H9 (cell line): ENCODE measurements at regions not wholly inside any gene's neighbourhood (a gene's known extent, or its start where the extent isn't known, plus 50 kb on each side); places are given as distances from the start of the nearest gene placed in this dataset.

Source experiments
- DNase-seq: peaks from one replicate; pipeline ENCODE4 v3.0.0-alpha.2; 2017
- H2AFZ ChIP-seq: one replicate; pipeline ENCODE4 v1.6.1; 2013; ENCODE audit warnings: mild to moderate bottlenecking, low read length, control low read depth, moderate library complexity
- H2AK5ac ChIP-seq: 2 replicates; pipeline ENCODE4 v1.6.1; 2013; ENCODE audit warnings: low read length, control low read depth, mixed read lengths; ENCODE audit not compliant: insufficient read length
- H2BK120ac ChIP-seq: one replicate; pipeline ENCODE4 v1.6.1; 2013; ENCODE audit warnings: low read depth, mild to moderate bottlenecking, low read length, control low read depth, inconsistent platforms; ENCODE audit not compliant: poor library complexity, severe bottlenecking
- H2BK12ac ChIP-seq: 2 replicates; pipeline ENCODE4 v1.6.1; 2013; ENCODE audit warnings: low read length, control low read depth, mixed read lengths, low read depth; ENCODE audit not compliant: insufficient read length
- H2BK15ac ChIP-seq: 2 replicates; pipeline ENCODE4 v1.6.1; 2013; ENCODE audit warnings: low read depth, low read length, control low read depth
- H2BK20ac ChIP-seq: one replicate; pipeline ENCODE4 v1.6.1; 2013; ENCODE audit warnings: low read depth, mild to moderate bottlenecking, low read length, control low read depth, inconsistent platforms; ENCODE audit not compliant: poor library complexity, severe bottlenecking
- H2BK5ac ChIP-seq: 2 replicates; pipeline ENCODE4 v1.6.1; 2013; ENCODE audit warnings: low read length, control low read depth, mixed read lengths; ENCODE audit not compliant: insufficient read length
- H3K14ac ChIP-seq: 2 replicates; pipeline ENCODE4 v1.6.1; 2013; ENCODE audit warnings: low read length, control low read depth; ENCODE audit not compliant: insufficient read depth
- H3K18ac ChIP-seq: 2 replicates; pipeline ENCODE4 v1.6.1; 2013; ENCODE audit warnings: low read depth, mild to moderate bottlenecking, mixed read lengths, low read length, control low read depth; ENCODE audit not compliant: insufficient read length
- H3K23ac ChIP-seq: 2 replicates; pipeline ENCODE4 v1.6.1; 2013; ENCODE audit warnings: low read length, control low read depth, mixed read lengths, low read depth; ENCODE audit not compliant: insufficient read length
- H3K23me2 ChIP-seq: 2 replicates; pipeline ENCODE4 v1.6.1; 2013; ENCODE audit warnings: low read depth, mild to moderate bottlenecking, mixed read lengths, low read length, control low read depth; ENCODE audit not compliant: insufficient read length, poor library complexity, severe bottlenecking
- H3K27ac ChIP-seq: 2 replicates; pipeline ENCODE4 v1.5.1; 2013; ENCODE audit warnings: low read length, control low read depth, mixed read lengths, low read depth; ENCODE audit not compliant: insufficient read length
- H3K27me3 ChIP-seq: 2 replicates; pipeline ENCODE4 v1.6.1; 2013; ENCODE audit warnings: low read length, control low read depth, inconsistent platforms; ENCODE audit not compliant: insufficient read depth
- H3K4ac ChIP-seq: 2 replicates; pipeline ENCODE4 v1.6.1; 2013; ENCODE audit warnings: low read depth, mild to moderate bottlenecking, control low read depth, inconsistent platforms, low read length, moderate library complexity
- H3K4me1 ChIP-seq: 2 replicates; pipeline ENCODE4 v1.6.1; 2013; ENCODE audit warnings: low read length, control low read depth, inconsistent platforms; ENCODE audit not compliant: insufficient read depth
- H3K4me2 ChIP-seq: 2 replicates; pipeline ENCODE4 v1.6.1; 2013; ENCODE audit warnings: low read length, control low read depth, mixed read lengths; ENCODE audit not compliant: insufficient read length, insufficient read depth
- H3K56ac ChIP-seq: 2 replicates; pipeline ENCODE4 v1.6.1; 2013; ENCODE audit warnings: low read depth, mild to moderate bottlenecking, mixed read lengths, low read length, control low read depth; ENCODE audit not compliant: insufficient read length
- H3K79me1 ChIP-seq: 2 replicates; pipeline ENCODE4 v1.6.1; 2013; ENCODE audit warnings: low read depth, mild to moderate bottlenecking, moderate library complexity, low read length, control low read depth, inconsistent platforms; ENCODE audit not compliant: insufficient read depth, poor library complexity, severe bottlenecking
- H3K79me2 ChIP-seq: 2 replicates; pipeline ENCODE4 v1.6.1; 2013; ENCODE audit warnings: low read length, control low read depth, inconsistent platforms; ENCODE audit not compliant: insufficient read depth
- H3K9ac ChIP-seq: 2 replicates; pipeline ENCODE4 v1.6.1; 2013; ENCODE audit warnings: low read length, control low read depth, mixed read lengths; ENCODE audit not compliant: insufficient read length; ENCODE audit errors: extremely low read depth
- H3K9me3 ChIP-seq: one replicate; pipeline ENCODE4 v1.6.1; 2013; ENCODE audit warnings: low read depth, low read length, inconsistent platforms; ENCODE audit not compliant: control insufficient read depth
- H3T11ph ChIP-seq: one replicate; pipeline ENCODE4 v1.6.1; 2013; ENCODE audit warnings: mild to moderate bottlenecking, low read length, control low read depth, inconsistent platforms
- H4K20me1 ChIP-seq: one replicate; pipeline ENCODE4 v1.6.1; 2013; ENCODE audit not compliant: control insufficient read depth, insufficient read length, insufficient read depth
- H4K5ac ChIP-seq: 2 replicates; pipeline ENCODE4 v1.6.1; 2013; ENCODE audit warnings: low read depth, mild to moderate bottlenecking, mixed read lengths, low read length, control low read depth; ENCODE audit not compliant: insufficient read length
- H4K8ac ChIP-seq: replicated peaks from 2 replicates; pipeline ENCODE4 v1.6.1; 2013; ENCODE audit warnings: low read length, control low read depth, mixed read lengths, low read depth; ENCODE audit not compliant: insufficient read length
- H4K91ac ChIP-seq: 2 replicates; pipeline ENCODE4 v1.6.1; 2013; ENCODE audit warnings: low read depth, mild to moderate bottlenecking, moderate library complexity, mixed read lengths, low read length, control low read depth; ENCODE audit not compliant: insufficient read length
- H3K27ac Mint-ChIP-seq, 3 experiments: 2 replicates in 2 of 3; 3 replicates in 1 of 3; pipeline ENCODE4 v1.8.0; 2020 to 2021; ENCODE audit warnings: mixed read lengths in 3 of 3, mild to moderate bottlenecking in 1 of 3, moderate library complexity in 1 of 3
- H3K27me3 Mint-ChIP-seq: 2 replicates; pipeline ENCODE4 v1.8.0; 2021; ENCODE audit warnings: low read depth, mild to moderate bottlenecking, moderate library complexity, mixed read lengths
- H3K36me3 Mint-ChIP-seq, 3 experiments: 2 replicates in 2 of 3; 3 replicates in 1 of 3; pipeline ENCODE4 v1.8.0; 2020 to 2021; ENCODE audit warnings: low read depth in 3 of 3, mixed read lengths in 3 of 3; ENCODE audit not compliant: insufficient read depth in 1 of 3
- H3K4me1 Mint-ChIP-seq, 2 experiments: 2 replicates each; pipeline ENCODE4 v1.8.0; 2020; ENCODE audit warnings: mixed read lengths in 2 of 2
- H3K4me3 Mint-ChIP-seq, 2 experiments: 2 replicates in 1 of 2; 3 replicates in 1 of 2; pipeline ENCODE4 v1.8.0; 2020 to 2021; ENCODE audit warnings: mild to moderate bottlenecking in 2 of 2, mixed read lengths in 2 of 2, moderate library complexity in 1 of 2
- H3K9me3 Mint-ChIP-seq, 2 experiments: 2 replicates in 1 of 2; 3 replicates in 1 of 2; pipeline ENCODE4 v1.8.0; 2020; ENCODE audit warnings: mild to moderate bottlenecking in 2 of 2, mixed read lengths in 2 of 2, moderate library complexity in 1 of 2
- CTCF ChIP-seq: fragments of 200-600 bp; sonication (generic); conservative IDR thresholded peaks from 3 replicates; pipeline ENCODE4 v1.8.0; 2021; ENCODE audit warnings: antibody characterized with exemption, mild to moderate bottlenecking

GRCh38 chr11:92141725-92142124, 82.9 kb upstream of the FAT3 start:
- Histone ChIP-seq H3K4ac (no peak overlapping the region), H3K9me3 (no peaks in the 10 kb centered on the region), H2BK5ac (no peak overlapping the region), H4K91ac (no peak overlapping the region), H3K23ac (no peak overlapping the region), H4K8ac (no peak overlapping the region), H2BK15ac (no peak overlapping the region), H3K4me2 (no peak overlapping the region), H3K9ac (no peak overlapping the region), H2AFZ (no peak overlapping the region), H4K20me1 (no peaks in the 10 kb centered on the region), H3K14ac (no peak overlapping the region), H3K79me2 (no peaks in the 10 kb centered on the region), H3K4me1 (no peaks in the 10 kb centered on the region), H2BK12ac (no peak overlapping the region), H3K79me1 (no peaks in the 10 kb centered on the region), H3K23me2 (no peaks in the 10 kb centered on the region), H4K5ac (no peak overlapping the region), H3T11ph (no peak overlapping the region), H2AK5ac (no peak overlapping the region), H2BK20ac (no peak overlapping the region), H3K18ac (no peak overlapping the region), H3K27ac (no peak overlapping the region), H2BK120ac (no peak overlapping the region), H3K56ac (no peak overlapping the region), H3K27me3 (no peaks in the 10 kb centered on the region)
- Mint-ChIP-seq H3K27me3 (no peaks in the 10 kb centered on the region), H3K4me3 (no peak overlapping the region), H3K27ac (no peak overlapping the region), H3K9me3 (no peaks in the 10 kb centered on the region), H3K4me1 (peaks cover 0 to 4% of the 10 kb centered on the region in 2 experiments; a peak in 1 of 4 replicates), H3K36me3 (no peaks in the 10 kb centered on the region)
- TF ChIP-seq CTCF: no peak
- no peak for DNase-seq
